PC-9 (cell line): ENCODE measurements at regions not wholly inside any gene's neighbourhood (a gene's known extent, or its start where the extent isn't known, plus 50 kb on each side); places are given as distances from the start of the nearest gene placed in this dataset.

Source experiments
- BruUV-seq: library from RNA; stranded (reverse); fragments of 400-500 nt; replicated peaks from 2 replicates; lab custom pipeline; 2021; lab: Mats Ljungman, UMichigan
- CTCF ChIA-PET: fragments of 300-600 bp; sonication (Branson Sonifier 250); formaldehyde crosslinking; loops from one replicate; lab custom pipeline; 2022; ENCODE audit warnings: antibody characterized with exemption; lab: Charles Lee
- POLR2A ChIA-PET: fragments of 300-600 bp; sonication (Branson Sonifier 250); formaldehyde crosslinking; loops from one replicate; lab custom pipeline; 2022; ENCODE audit warnings: antibody characterized with exemption; ENCODE audit not compliant: unreplicated experiment; lab: Charles Lee
- DNase-seq, 2 experiments: peaks; one replicate each; pipeline versions ENCODE4 v3.0.0 to v3.0.0-alpha.2; 2015 to 2022; ENCODE audit warnings: mixed read lengths in 1 of 2
- H2AFZ ChIP-seq: fragments of 200-600 bp; sonication (generic); 2 replicates; pipeline ENCODE4 v1.8.1; 2017; ENCODE audit warnings: antibody characterized with exemption
- H3F3A ChIP-seq: fragments of 200-600 bp; sonication (generic); 2 replicates; pipeline ENCODE4 v1.8.1; 2017; ENCODE audit warnings: antibody characterized with exemption, mild to moderate bottlenecking, low read depth; ENCODE audit not compliant: insufficient read depth
- H3K27ac ChIP-seq: fragments of 200-600 bp; sonication (generic); 2 replicates; pipeline ENCODE4 v1.6.1; 2016; ENCODE audit warnings: mixed run types
- H3K27me3 ChIP-seq: fragments of 200-600 bp; sonication (generic); 2 replicates; pipeline ENCODE4 v1.6.1; 2016; ENCODE audit warnings: low read depth, mixed run types; ENCODE audit not compliant: insufficient read depth
- H3K36me3 ChIP-seq: fragments of 200-600 bp; sonication (generic); 2 replicates; pipeline ENCODE4 v1.6.1; 2016; ENCODE audit warnings: low read depth, mixed run types
- H3K4me1 ChIP-seq: fragments of 200-600 bp; sonication (generic); replicated peaks from 2 replicates; pipeline ENCODE4 v1.6.1; 2016; ENCODE audit warnings: mixed run types; ENCODE audit not compliant: insufficient read depth
- H3K4me2 ChIP-seq: fragments of 200-600 bp; sonication (generic); 2 replicates; pipeline ENCODE4 v1.6.1; 2017; ENCODE audit warnings: mixed run types
- H3K4me3 ChIP-seq: fragments of 200-600 bp; sonication (generic); 2 replicates; pipeline ENCODE4 v1.6.1; 2016; ENCODE audit warnings: mixed run types
- H3K79me2 ChIP-seq: fragments of 200-600 bp; sonication (generic); 2 replicates; pipeline ENCODE4 v1.6.1; 2017; ENCODE audit warnings: low read depth, mixed run types
- H3K9me2 ChIP-seq: fragments of 200-600 bp; sonication (generic); 2 replicates; pipeline ENCODE4 v1.8.1; 2017; ENCODE audit warnings: mild to moderate bottlenecking; ENCODE audit not compliant: insufficient read depth
- H3K9me3 ChIP-seq: fragments of 200-600 bp; sonication (generic); 2 replicates; pipeline ENCODE4 v1.8.1; 2016; ENCODE audit warnings: low read depth; ENCODE audit not compliant: insufficient read depth
- H4K20me1 ChIP-seq: fragments of 200-600 bp; sonication (generic); 2 replicates; pipeline ENCODE4 v1.8.1; 2017; ENCODE audit not compliant: insufficient read depth
- EZH2 ChIP-seq: fragments of 200-600 bp; sonication (generic); IDR thresholded peaks from 2 replicates; pipeline ENCODE4 v1.8.0; 2017; ENCODE audit warnings: antibody characterized with exemption, low read depth
- intact Hi-C: fragments of 100-400 bp; cut with micrococcal nuclease; formaldehyde crosslinking; loops from one replicate; pipeline ENCODE4 v1.10.0; 2022; ENCODE audit not compliant: unreplicated experiment
- TF ChIP-seq, protein P1 (sequence below): fragments of 200-600 bp; sonication (generic); conservative IDR thresholded peaks from 2 replicates; pipeline ENCODE4 v1.6.1; 2017; ENCODE audit warnings: mixed run types, antibody characterized with exemption, mild to moderate bottlenecking, moderate library complexity

GRCh38 chr12:16437926-16438325, 90.5 kb downstream of the MGST1 start:
- no TSS peak for BruUV-seq
- Histone ChIP-seq H3K27ac (no peak overlapping the region), H3K79me2 (no peaks in the 10 kb centered on the region), H3F3A (no peaks in the 10 kb centered on the region), H3K9me2 (no peaks in the 10 kb centered on the region; the same call in 1 of the 2 replicates), H3K4me2 (no peak overlapping the region), H3K9me3 (no peaks in the 10 kb centered on the region), H3K4me3 (no peak overlapping the region), H3K36me3 (no peaks in the 10 kb centered on the region), H2AFZ (no peak overlapping the region), H3K4me1 (peaks cover 7% of the 10 kb centered on the region; the same call in 1 of the 2 replicates), H4K20me1 (no peaks in the 10 kb centered on the region), H3K27me3 (no peaks in the 10 kb centered on the region)
- DNase-seq, result no peak
- TF ChIP-seq, protein P1, sequence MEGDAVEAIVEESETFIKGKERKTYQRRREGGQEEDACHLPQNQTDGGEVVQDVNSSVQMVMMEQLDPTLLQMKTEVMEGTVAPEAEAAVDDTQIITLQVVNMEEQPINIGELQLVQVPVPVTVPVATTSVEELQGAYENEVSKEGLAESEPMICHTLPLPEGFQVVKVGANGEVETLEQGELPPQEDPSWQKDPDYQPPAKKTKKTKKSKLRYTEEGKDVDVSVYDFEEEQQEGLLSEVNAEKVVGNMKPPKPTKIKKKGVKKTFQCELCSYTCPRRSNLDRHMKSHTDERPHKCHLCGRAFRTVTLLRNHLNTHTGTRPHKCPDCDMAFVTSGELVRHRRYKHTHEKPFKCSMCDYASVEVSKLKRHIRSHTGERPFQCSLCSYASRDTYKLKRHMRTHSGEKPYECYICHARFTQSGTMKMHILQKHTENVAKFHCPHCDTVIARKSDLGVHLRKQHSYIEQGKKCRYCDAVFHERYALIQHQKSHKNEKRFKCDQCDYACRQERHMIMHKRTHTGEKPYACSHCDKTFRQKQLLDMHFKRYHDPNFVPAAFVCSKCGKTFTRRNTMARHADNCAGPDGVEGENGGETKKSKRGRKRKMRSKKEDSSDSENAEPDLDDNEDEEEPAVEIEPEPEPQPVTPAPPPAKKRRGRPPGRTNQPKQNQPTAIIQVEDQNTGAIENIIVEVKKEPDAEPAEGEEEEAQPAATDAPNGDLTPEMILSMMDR, result no peak
- TF ChIP-seq EZH2, result no peak
- ChIA-PET CTCF (no interaction called here), POLR2A (interaction anchor here (0.7 kb wide), 2 partner anchors 48 to 1711 kb away, joined by 3 read pairs; no protein-coding TSS in a partner anchor)
- intact Hi-C loops, result loop anchor here (1.0 kb wide), 1 partner anchor 86 kb away; no protein-coding TSS in a partner anchor

GRCh38 chr12:16449459-16449858, 102.0 kb downstream of the MGST1 start:
- CTCF ChIA-PET, result no interaction called here
- H2AFZ ChIP-seq, result no peak overlapping the region

DNA sequence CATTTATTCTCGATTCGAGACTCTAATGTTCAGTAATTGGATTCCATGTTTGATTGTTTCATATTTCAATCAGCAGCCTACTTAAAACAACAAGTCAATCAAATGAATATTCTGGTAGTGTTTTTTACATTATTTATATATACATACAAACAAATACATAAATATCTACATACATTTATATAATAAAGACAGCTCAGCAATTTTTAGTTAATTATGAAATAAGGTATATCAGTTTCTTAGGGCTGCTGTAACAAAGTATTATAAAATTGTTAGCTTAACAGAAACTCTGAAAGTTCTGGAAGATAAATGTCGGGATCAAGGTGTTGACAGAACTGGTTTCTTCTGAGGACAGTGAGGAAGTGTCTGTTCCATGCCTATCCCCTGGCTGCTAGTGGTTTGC, 105.9 kb downstream of the MGST1 start:
- no peak overlapping the region for H3K27ac ChIP-seq
- no peak overlapping the region for H3K4me3 ChIP-seq
- no peaks in the 10 kb centered on the region for H3F3A ChIP-seq
- no peak for TF ChIP-seq EZH2
- TF ChIP-seq, protein P1, result no peak
- no peaks in the 10 kb centered on the region for H3K9me2 ChIP-seq
- no peak overlapping the region for H2AFZ ChIP-seq
- POLR2A ChIA-PET, result no interaction called here
- 0 out of 2 replicates have a peak, but pooled peaks cover 8% of the 10 kb centered on the region for H3K4me1 ChIP-seq
- CTCF ChIA-PET, result no interaction called here
- no peaks in the 10 kb centered on the region for H3K9me3 ChIP-seq
- intact Hi-C loops, result no loop called here
- H3K36me3 ChIP-seq, result no peaks in the 10 kb centered on the region
- H3K27me3 ChIP-seq, result no peaks in the 10 kb centered on the region
- no peak for DNase-seq
- no TSS peak for BruUV-seq
- H3K79me2 ChIP-seq, result no peaks in the 10 kb centered on the region
- H4K20me1 ChIP-seq, result no peaks in the 10 kb centered on the region
- H3K4me2 ChIP-seq, result no peak overlapping the region

More at GRCh38 chr12:16449459-16449858, 102.0 kb downstream of the MGST1 start:
- no peak overlapping the region for H3K4me2 ChIP-seq
- no peaks in the 10 kb centered on the region for H3K27me3 ChIP-seq
- no TSS peak for BruUV-seq
- no peaks in the 10 kb centered on the region for H3F3A ChIP-seq
- no peak overlapping the region for H3K27ac ChIP-seq
- POLR2A ChIA-PET, result no interaction called here
- H3K9me3 ChIP-seq, result no peaks in the 10 kb centered on the region
- H3K79me2 ChIP-seq, result no peaks in the 10 kb centered on the region
- no peaks in the 10 kb centered on the region for H4K20me1 ChIP-seq
- DNase-seq, result no peak
- TF ChIP-seq, protein P1, result no peak
- TF ChIP-seq EZH2, result no peak
- H3K4me1 ChIP-seq, result 0 out of 2 replicates have a peak, but pooled peaks cover 6% of the 10 kb centered on the region
- no peaks in the 10 kb centered on the region for H3K9me2 ChIP-seq
- H3K4me3 ChIP-seq, result no peak overlapping the region
- H3K36me3 ChIP-seq, result no peaks in the 10 kb centered on the region
- intact Hi-C loops, result no loop called here
